DMS 273 treated with DMSO at 0.1 percent for 48 hours (cell line): ENCODE measurements at regions not wholly inside any gene's neighbourhood (a gene's known extent, or its start where the extent isn't known, plus 50 kb on each side); places are given as distances from the start of the nearest gene placed in this dataset.

Source experiments
- DNase-seq: peaks from one replicate; lab custom pipeline; 2025; lab: John Stamatoyannopoulos, UW

- no peak for DNase-seq
Observed at GRCh38 chr7:45358287-45358686, 200.7 kb downstream of the RAMP3 start.

DNA sequence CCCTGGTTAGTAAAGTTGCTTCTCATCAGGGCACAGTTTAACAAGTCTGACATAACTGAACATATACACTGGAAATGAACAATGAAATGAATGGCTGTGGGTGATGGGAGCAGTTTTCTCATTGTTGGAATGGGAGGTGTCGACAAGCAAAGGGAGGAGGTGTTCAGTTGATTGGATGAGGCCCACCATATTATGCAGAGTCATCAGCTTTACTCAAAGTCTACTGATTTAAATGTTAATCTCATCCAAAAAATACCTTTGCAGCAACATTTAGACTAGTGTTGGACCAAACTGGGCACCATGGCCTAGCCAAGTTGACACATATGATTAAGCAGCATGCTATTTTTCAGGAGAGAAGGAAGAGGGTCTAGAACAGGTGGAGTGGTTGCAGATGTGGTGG, 201.7 kb downstream of the RAMP3 start:
- DNase-seq: no peak

DNA sequence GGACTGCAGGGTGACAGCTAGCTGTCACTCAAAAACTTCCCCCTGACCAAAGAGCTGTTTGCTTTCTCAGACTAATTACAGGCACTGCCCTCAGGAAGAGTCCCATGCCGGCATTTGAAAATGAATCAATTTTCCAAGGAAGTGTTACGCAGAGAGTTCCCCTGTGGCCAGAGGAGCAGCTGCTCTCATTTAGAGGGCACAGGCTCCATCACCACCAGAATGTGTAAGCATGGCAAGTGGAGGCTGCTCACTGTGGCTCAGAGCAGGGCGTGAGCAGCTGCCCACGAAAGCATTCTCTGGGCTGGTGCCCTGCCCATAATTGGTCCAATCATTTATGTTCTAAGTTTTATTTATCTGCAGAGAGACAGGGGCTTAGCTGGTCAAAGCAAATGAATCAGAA, 202.2 kb downstream of the RAMP3 start:
- no peak for DNase-seq

DNA sequence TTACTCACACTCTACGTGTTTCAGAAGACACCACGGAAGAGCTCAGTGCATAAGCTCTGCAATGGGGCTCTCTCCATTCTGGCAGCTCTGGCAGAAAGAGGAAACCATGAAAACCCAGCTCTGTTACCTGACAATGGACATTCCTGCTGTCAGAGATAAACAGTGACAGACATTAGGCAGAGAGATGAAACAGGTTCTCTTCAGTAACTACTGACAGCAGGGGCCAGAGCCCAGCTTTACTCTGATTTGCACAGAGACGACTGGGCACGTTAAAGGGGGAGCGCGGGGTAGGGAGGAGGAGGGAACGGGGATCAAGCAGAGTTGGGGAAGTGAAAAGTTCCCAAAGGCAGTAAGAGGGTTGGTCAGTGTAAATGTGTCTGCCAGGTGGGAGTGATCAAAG, 206.1 kb downstream of the RAMP3 start:
- DNase-seq: no peak

DNA sequence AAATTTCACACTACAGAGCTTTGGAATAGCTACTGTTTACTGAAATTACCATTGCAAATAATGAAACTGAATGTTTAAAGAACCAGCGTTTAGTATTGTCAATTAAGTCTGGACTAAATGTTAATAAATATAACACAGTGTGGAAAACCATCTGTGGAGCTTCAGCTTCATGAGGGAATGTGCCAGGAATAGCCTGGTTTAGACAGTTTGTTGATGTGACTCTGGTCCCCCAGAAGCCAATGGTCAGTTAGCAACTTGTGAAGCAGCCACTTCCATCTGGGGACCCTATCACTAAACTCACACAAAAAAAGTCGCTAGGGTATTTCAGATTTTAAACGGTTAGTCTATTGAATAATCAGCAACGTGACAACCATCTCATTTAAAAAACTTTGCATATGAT, 207.8 kb downstream of the RAMP3 start:
- no peak for DNase-seq

DNA sequence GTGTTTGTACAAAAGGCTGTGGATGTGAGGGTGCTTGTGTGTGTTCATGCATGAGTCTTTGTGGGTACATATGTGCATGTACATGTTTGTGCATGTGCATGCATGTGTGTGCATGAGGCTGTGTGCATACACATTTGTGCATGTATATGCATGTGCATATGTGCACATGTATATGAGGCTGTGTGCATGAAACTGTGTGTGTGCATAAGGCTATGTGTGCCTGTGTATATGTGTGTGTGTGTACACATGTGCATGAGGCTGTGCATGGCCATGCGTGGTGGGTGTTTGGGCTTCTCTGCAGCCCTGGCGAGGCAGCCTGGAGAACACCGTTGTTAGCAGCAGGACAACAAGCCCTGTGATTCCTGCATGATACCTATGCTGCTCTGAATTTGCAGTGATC, 207.7 kb upstream of the ADCY1 start:
- no peak for DNase-seq

DNA sequence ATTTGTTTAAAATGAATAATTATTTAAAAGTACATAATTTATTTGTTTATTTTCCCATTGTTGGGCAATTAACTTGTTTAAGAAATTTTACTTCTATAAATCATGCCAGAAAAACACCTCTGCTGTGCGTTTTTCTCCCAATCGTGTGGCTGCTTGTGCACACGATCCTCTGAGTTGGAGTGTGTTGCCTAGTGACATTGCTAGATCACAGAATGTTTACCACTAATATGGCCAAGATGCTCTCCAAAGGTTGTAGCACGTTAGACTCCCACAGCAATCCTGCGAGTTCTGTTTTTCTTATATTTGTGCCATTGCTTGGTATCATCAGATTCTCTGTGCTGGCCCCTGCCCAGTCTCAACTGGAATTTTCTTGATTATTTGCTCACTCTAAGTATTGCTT, 207.1 kb upstream of the ADCY1 start:
- DNase-seq: no peak

DNA sequence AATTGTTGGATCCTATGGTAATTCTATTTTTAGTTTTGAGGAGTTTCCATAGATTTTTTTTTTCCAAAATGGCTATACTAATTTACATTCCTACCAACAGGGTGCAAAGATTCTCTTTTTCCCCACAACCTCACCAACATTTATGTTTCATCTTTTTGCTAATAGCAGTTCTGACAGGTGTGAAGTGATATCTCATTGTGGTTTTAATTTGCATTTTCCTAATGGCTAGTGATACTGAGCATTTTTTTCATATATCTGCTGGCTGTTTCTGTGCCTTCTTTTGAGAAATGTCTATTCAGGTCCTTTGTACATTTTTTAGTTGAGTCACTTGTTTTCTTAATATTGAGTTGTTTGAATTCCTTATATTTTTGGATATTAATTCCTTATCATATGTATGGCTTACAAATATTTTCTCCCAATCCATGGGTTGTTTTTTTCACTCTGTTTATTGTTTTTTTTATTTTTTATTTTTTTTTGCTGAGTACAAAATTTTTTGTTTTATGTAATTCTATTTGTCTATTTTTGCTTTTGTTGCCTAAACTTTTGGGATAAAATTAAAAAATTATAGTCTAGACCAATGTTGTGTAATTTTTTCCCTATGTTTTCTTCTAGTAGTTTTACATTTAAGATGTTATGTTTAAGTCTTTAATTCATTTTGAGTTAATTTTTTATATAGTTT, 205.9 kb upstream of the ADCY1 start:
- DNase-seq: no peak

- no peak for DNase-seq
Observed at GRCh38 chr7:45384499-45384898, 189.7 kb upstream of the ADCY1 start.

DNA sequence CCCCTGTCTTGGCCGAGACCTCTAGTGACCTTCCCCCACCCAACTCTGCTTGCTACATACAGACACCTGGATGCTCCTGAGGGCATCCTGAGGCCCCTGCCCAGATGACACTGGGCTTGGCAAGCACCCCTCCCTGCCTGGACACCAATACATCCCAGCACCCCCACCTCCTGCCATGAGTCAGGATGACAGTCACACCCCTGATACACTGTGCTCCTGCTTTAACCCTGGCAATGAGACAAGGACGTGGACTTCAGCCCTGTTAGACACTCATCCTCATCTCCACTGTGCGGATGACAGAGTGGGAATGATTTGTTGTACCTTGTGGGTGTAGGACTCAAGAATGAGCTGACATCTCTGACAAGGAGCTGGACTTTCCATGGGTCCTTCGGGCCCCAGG, 186.3 kb upstream of the ADCY1 start:
- DNase-seq: no peak

- DNase-seq: no peak
Observed at GRCh38 chr7:45389073-45389872, 184.9 kb upstream of the ADCY1 start.

DNA sequence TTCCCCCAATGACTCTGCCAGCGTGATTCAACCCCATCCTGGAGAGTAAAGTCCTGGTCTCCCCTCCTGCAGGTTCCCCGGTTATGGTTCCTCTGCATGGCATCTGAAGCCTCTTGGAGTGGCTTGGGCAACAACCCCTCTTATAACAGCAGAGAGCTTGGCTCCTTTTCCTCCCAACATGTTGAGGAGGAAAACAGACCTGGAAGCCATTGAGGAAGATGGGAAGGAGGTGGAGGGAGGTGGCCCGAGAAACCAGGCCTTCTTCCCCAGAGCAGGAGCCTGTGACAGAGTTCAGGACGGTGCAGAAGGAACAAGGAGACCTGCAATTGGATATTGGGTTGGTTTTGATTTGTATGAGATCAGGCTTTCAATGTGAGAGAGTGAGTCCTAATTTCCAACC, 184.0 kb upstream of the ADCY1 start:
- DNase-seq: no peak

GRCh38 chr7:45390731-45391130, 183.4 kb upstream of the ADCY1 start:
- no peak for DNase-seq

- no peak for DNase-seq
Observed at GRCh38 chr7:45391618-45392451, 182.3 kb upstream of the ADCY1 start.

DNA sequence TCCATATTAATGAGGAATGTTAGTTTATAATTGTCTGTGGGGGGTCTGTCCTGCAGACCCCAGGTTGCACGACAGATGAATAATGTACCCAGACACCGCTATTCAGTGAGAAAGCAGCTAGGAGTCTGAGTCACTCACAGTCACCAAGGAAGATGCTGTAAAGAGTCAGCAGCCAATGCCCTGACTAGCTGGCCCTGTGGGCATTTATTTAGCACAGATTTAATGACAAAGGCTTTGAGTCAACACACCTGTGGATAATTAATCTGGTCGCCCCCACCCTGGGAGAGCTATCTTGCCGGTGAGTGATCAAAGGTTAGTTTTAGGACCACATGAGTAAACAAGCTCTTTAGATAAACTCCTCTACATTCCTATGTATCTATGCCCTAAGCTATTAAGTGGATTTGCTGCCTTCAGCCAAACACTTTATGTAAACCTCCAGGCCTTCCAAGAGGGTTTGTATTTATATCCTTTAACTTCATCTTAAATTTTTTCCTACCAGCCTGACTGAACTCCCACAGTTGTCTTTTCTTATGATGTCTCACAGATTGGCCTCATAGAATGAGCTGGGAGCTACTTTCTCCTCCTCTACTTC, 180.0 kb upstream of the ADCY1 start:
- no peak for DNase-seq

- DNase-seq: no peak
Observed at GRCh38 chr7:45399069-45399468, 175.1 kb upstream of the ADCY1 start.

DNA sequence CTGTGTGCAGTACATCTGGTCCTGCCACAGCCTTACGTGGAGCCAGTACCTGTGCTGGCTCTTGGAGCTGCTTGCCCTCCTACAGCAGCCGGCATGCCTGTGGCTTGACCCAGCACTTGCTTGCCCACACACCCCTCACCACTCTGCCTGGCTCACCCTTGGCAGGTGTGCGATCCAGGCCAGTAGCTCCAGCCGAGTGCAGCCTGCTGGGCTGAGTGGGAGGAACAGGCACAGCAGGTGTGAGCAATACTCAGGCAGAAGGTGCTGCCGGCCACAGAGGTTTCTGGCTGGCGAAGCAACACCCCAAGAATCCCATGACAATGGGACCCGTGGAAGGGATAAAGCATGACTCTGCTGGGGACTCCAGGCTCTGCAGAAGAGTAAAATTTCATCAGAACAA, 173.5 kb upstream of the ADCY1 start:
- DNase-seq: no peak

GRCh38 chr7:45401155-45401554, 173.0 kb upstream of the ADCY1 start:
- no peak for DNase-seq

DNA sequence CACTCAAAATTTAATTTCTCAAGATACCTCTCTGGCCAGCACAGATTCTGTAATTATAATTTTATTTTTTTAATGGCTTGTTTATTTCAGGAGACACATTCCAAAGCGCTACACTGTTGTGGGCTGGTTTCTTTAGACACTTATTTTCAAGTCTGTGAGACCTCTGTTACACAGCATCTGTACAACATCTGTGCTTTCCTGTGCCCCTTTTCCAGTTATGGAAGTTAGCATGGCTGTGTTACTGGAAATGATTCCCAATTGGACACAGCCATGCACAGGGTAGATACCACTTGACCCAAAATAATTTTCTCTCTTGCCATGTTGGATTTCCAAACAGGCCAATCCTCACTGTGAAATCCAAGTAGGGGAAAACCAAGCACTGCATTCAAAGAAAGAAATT, 172.3 kb upstream of the ADCY1 start:
- no peak for DNase-seq

- no peak for DNase-seq
Observed at GRCh38 chr7:45402480-45403218, 171.5 kb upstream of the ADCY1 start.

GRCh38 chr7:45404622-45405021, 169.5 kb upstream of the ADCY1 start:
- DNase-seq: no peak
